ENCODE measurements at regions not wholly inside any gene's neighbourhood (a gene's known extent, or its start where the extent isn't known, plus 50 kb on each side); places are given as distances from the start of the nearest gene placed in this dataset.
A peak's percentile ranks its signal among the peaks of the same experiment; 100 is the strongest.

- no peak overlapping the region for H3K27ac Mint-ChIP-seq
- H3K4me1 Mint-ChIP-seq, result no peaks in the 10 kb centered on the region
- DNase-seq (ENCODE audit: low spot score in 2 of 2) (no peak), ATAC-seq (ENCODE audit: low read depth) (no peak)
- H3K9me3 Mint-ChIP-seq, result no peaks in the 10 kb centered on the region
- no peak overlapping the region for H3K4me3 Mint-ChIP-seq
- no peaks in the 10 kb centered on the region for H3K36me3 Mint-ChIP-seq
- H3K27me3 Mint-ChIP-seq, result peaks cover 14% of the 10 kb centered on the region
Measured at GRCh38 chr2:172333978-172334330, 93.4 kb upstream of the ITGA6 start.

GRCh38 chr2:172334988-172335387, 92.4 kb upstream of the ITGA6 start:
- Mint-ChIP-seq H3K36me3 (no peaks in the 10 kb centered on the region), H3K4me3 (no peak overlapping the region), H3K27ac (no peak overlapping the region)

GRCh38 chr2:172335736-172336135, 91.7 kb upstream of the ITGA6 start:
- peaks cover 10% of the 10 kb centered on the region for H3K4me1 Mint-ChIP-seq
- DNase-seq (ENCODE audit: low spot score in 2 of 2), result no peak
- no peak overlapping the region for H3K27ac Mint-ChIP-seq
- H3K9me3 Mint-ChIP-seq, result no peaks in the 10 kb centered on the region
- H3K27me3 Mint-ChIP-seq, result peaks cover 18% of the 10 kb centered on the region
- no peak overlapping the region for H3K4me3 Mint-ChIP-seq
- H3K36me3 Mint-ChIP-seq, result no peaks in the 10 kb centered on the region
- no peak for ATAC-seq (ENCODE audit: low read depth)

More at GRCh38 chr2:172334988-172335387, 92.4 kb upstream of the ITGA6 start:
- DNase-seq (ENCODE audit: low spot score in 2 of 2) (no peak), ATAC-seq (ENCODE audit: low read depth) (no peak)
- Mint-ChIP-seq H3K4me1 (peaks cover 6% of the 10 kb centered on the region), H3K9me3 (no peaks in the 10 kb centered on the region), H3K27me3 (peaks cover 18% of the 10 kb centered on the region)

GRCh38 chr2:172336681-172337080, 90.7 kb upstream of the ITGA6 start:
- DNase-seq (ENCODE audit: low spot score in 2 of 2) (no peak), ATAC-seq (ENCODE audit: low read depth) (no peak)
- Mint-ChIP-seq H3K9me3 (no peaks in the 10 kb centered on the region), H3K27ac (no peak overlapping the region), H3K36me3 (no peaks in the 10 kb centered on the region), H3K4me3 (no peak overlapping the region), H3K27me3 (peaks cover 19% of the 10 kb centered on the region), H3K4me1 (peaks cover 10% of the 10 kb centered on the region)

GRCh38 chr2:172339371-172340010, 87.9 kb upstream of the ITGA6 start:
- DNase-seq (ENCODE audit: low spot score in 2 of 2) (no peak), ATAC-seq (ENCODE audit: low read depth) (no peak)
- peaks cover 4% of the 10 kb centered on the region for H3K9me3 Mint-ChIP-seq
- peak overlapping the region; percentile 19 for H3K4me3 Mint-ChIP-seq
- H3K27me3 Mint-ChIP-seq, result peaks cover 18% of the 10 kb centered on the region
- peaks cover 2% of the 10 kb centered on the region for H3K36me3 Mint-ChIP-seq
- no peak overlapping the region for H3K27ac Mint-ChIP-seq
- H3K4me1 Mint-ChIP-seq, result peaks cover 10% of the 10 kb centered on the region

- H3K36me3 Mint-ChIP-seq, result peaks cover 2% of the 10 kb centered on the region
- H3K4me3 Mint-ChIP-seq, result peak overlapping the region; percentile 19
- ATAC-seq (ENCODE audit: low read depth) (no peak), DNase-seq (ENCODE audit: low spot score in 2 of 2) (no peak)
- peaks cover 4% of the 10 kb centered on the region for H3K9me3 Mint-ChIP-seq
- H3K4me1 Mint-ChIP-seq, result peaks cover 10% of the 10 kb centered on the region
- H3K27ac Mint-ChIP-seq, result no peak overlapping the region
- peaks cover 16% of the 10 kb centered on the region for H3K27me3 Mint-ChIP-seq
Measured at GRCh38 chr2:172340394-172340793, 87.0 kb upstream of the ITGA6 start.

GRCh38 chr2:172342078-172342477, 85.3 kb upstream of the ITGA6 start:
- no peak overlapping the region for H3K27ac Mint-ChIP-seq
- no peak for ATAC-seq (ENCODE audit: low read depth)
- H3K4me3 Mint-ChIP-seq, result no peak overlapping the region
- peaks cover 4% of the 10 kb centered on the region for H3K9me3 Mint-ChIP-seq
- no peak for DNase-seq (ENCODE audit: low spot score in 2 of 2)
- peaks cover 14% of the 10 kb centered on the region for H3K27me3 Mint-ChIP-seq
- H3K36me3 Mint-ChIP-seq, result peaks cover 3% of the 10 kb centered on the region
- peaks cover 10% of the 10 kb centered on the region for H3K4me1 Mint-ChIP-seq

GRCh38 chr2:172342611-172343010, 84.8 kb upstream of the ITGA6 start:
- peaks cover 10% of the 10 kb centered on the region for H3K4me1 Mint-ChIP-seq
- no peak overlapping the region for H3K27ac Mint-ChIP-seq
- ATAC-seq (ENCODE audit: low read depth), result no peak
- H3K9me3 Mint-ChIP-seq, result peaks cover 4% of the 10 kb centered on the region
- peaks cover 3% of the 10 kb centered on the region for H3K36me3 Mint-ChIP-seq
- H3K27me3 Mint-ChIP-seq, result peaks cover 11% of the 10 kb centered on the region
- no peak for DNase-seq (ENCODE audit: low spot score in 2 of 2)
- H3K4me3 Mint-ChIP-seq, result no peak overlapping the region

GRCh38 chr2:172344159-172344558, 83.2 kb upstream of the ITGA6 start:
- DNase-seq (ENCODE audit: low spot score in 2 of 2) (no peak), ATAC-seq (ENCODE audit: low read depth) (no peak)
- peaks cover 15% of the 10 kb centered on the region for H3K27me3 Mint-ChIP-seq
- no peak overlapping the region for H3K4me3 Mint-ChIP-seq
- no peak overlapping the region for H3K27ac Mint-ChIP-seq
- H3K4me1 Mint-ChIP-seq, result peaks cover 10% of the 10 kb centered on the region
- H3K9me3 Mint-ChIP-seq, result peaks cover 4% of the 10 kb centered on the region
- peaks cover 3% of the 10 kb centered on the region for H3K36me3 Mint-ChIP-seq

GRCh38 chr2:172345956-172346555, 81.3 kb upstream of the ITGA6 start:
- Mint-ChIP-seq H3K36me3 (peaks cover 3% of the 10 kb centered on the region), H3K27me3 (peaks cover 11% of the 10 kb centered on the region), H3K9me3 (peaks cover 4% of the 10 kb centered on the region), H3K4me3 (no peak overlapping the region), H3K4me1 (no peaks in the 10 kb centered on the region), H3K27ac (no peak overlapping the region)
- ATAC-seq (ENCODE audit: low read depth) (no peak), DNase-seq (ENCODE audit: low spot score in 2 of 2) (no peak)

GRCh38 chr2:172348555-172349288, 78.7 kb upstream of the ITGA6 start:
- H3K36me3 Mint-ChIP-seq, result peaks cover 2% of the 10 kb centered on the region
- no peak overlapping the region for H3K27ac Mint-ChIP-seq
- peaks cover 3% of the 10 kb centered on the region for H3K9me3 Mint-ChIP-seq
- no peaks in the 10 kb centered on the region for H3K4me1 Mint-ChIP-seq
- H3K27me3 Mint-ChIP-seq, result peaks cover 13% of the 10 kb centered on the region
- no peak overlapping the region for H3K4me3 Mint-ChIP-seq
- DNase-seq (ENCODE audit: low spot score in 2 of 2), result no peak
- ATAC-seq (ENCODE audit: low read depth), result no peak

GRCh38 chr2:172350839-172351479, 76.4 kb upstream of the ITGA6 start:
- peaks cover 16% of the 10 kb centered on the region for H3K27me3 Mint-ChIP-seq
- DNase-seq (ENCODE audit: low spot score in 2 of 2), result no peak
- no peak overlapping the region for H3K27ac Mint-ChIP-seq
- no peaks in the 10 kb centered on the region for H3K9me3 Mint-ChIP-seq
- ATAC-seq (ENCODE audit: low read depth), result no peak
- no peak overlapping the region for H3K4me3 Mint-ChIP-seq
- no peaks in the 10 kb centered on the region for H3K4me1 Mint-ChIP-seq
- peaks cover 1% of the 10 kb centered on the region for H3K36me3 Mint-ChIP-seq

GRCh38 chr2:172351586-172351985, 75.8 kb upstream of the ITGA6 start:
- no peak for ATAC-seq (ENCODE audit: low read depth)
- no peak overlapping the region for H3K4me3 Mint-ChIP-seq

GRCh38 chr2:172354347-172354746, 73.0 kb upstream of the ITGA6 start:
- no peaks in the 10 kb centered on the region for H3K9me3 Mint-ChIP-seq
- H3K27me3 Mint-ChIP-seq, result peaks cover 13% of the 10 kb centered on the region
- ATAC-seq (ENCODE audit: low read depth), result no peak
- H3K4me1 Mint-ChIP-seq, result no peaks in the 10 kb centered on the region
- H3K27ac Mint-ChIP-seq, result no peak overlapping the region
- no peak overlapping the region for H3K4me3 Mint-ChIP-seq
- H3K36me3 Mint-ChIP-seq, result no peaks in the 10 kb centered on the region
- DNase-seq (ENCODE audit: low spot score in 2 of 2), result no peak

More at GRCh38 chr2:172351586-172351985, 75.8 kb upstream of the ITGA6 start:
- H3K4me1 Mint-ChIP-seq, result no peaks in the 10 kb centered on the region
- no peaks in the 10 kb centered on the region for H3K9me3 Mint-ChIP-seq
- H3K27me3 Mint-ChIP-seq, result peaks cover 15% of the 10 kb centered on the region
- DNase-seq (ENCODE audit: low spot score in 2 of 2), result no peak
- no peak overlapping the region for H3K27ac Mint-ChIP-seq
- H3K36me3 Mint-ChIP-seq, result no peaks in the 10 kb centered on the region
